H1 (cell line): ENCODE measurements at regions not wholly inside any gene's neighbourhood (a gene's known extent, or its start where the extent isn't known, plus 50 kb on each side); places are given as distances from the start of the nearest gene placed in this dataset.

Experiments used
- CTCF ChIA-PET: fragments of 300-600 bp; sonication (Branson Sonifier 250); formaldehyde crosslinking; loops from one replicate; lab custom pipeline; 2021; ENCODE audit not compliant: partially characterized antibody; lab: Charles Lee
- POLR2A ChIA-PET: fragments of 300-600 bp; sonication (Branson Sonifier 250); formaldehyde crosslinking; loops from one replicate; lab custom pipeline; 2021; ENCODE audit warnings: inconsistent platforms; ENCODE audit not compliant: partially characterized antibody; lab: Charles Lee
- DNase-seq, 2 experiments: peaks; one replicate each; pipeline versions ENCODE4 v3.0.0 to v3.0.0-alpha.2; 2010 to 2022; ENCODE audit warnings: low spot score in 2 of 2, low read depth in 1 of 2, mixed read lengths in 1 of 2
- FAIRE-seq: peaks from 2 replicates; lab custom pipeline; 2011; peaks lifted over from hg19 to GRCh38; lab: Jason Lieb, UNC
- H2AFZ ChIP-seq: 2 replicates; pipeline ENCODE4 v1.8.1; 2012; ENCODE audit warnings: low read length, inconsistent platforms
- H2AK5ac ChIP-seq: 2 replicates; pipeline ENCODE4 v1.6.1; 2013; ENCODE audit warnings: low read depth, low read length
- H2BK120ac ChIP-seq: replicated peaks from 2 replicates; pipeline ENCODE3; 2013; ENCODE audit warnings: low read depth, low read length, inconsistent platforms
- H2BK12ac ChIP-seq: 2 replicates; pipeline ENCODE4 v1.6.1; 2013; ENCODE audit warnings: low read depth, low read length
- H2BK15ac ChIP-seq: 2 replicates; pipeline ENCODE4 v1.6.1; 2013; ENCODE audit warnings: low read length
- H2BK20ac ChIP-seq: 2 replicates; pipeline ENCODE4 v1.6.1; 2013; ENCODE audit warnings: low read length
- H2BK5ac ChIP-seq: 2 replicates; pipeline ENCODE4 v1.6.1; 2013; ENCODE audit warnings: low read depth, low read length
- H3K14ac ChIP-seq: 2 replicates; pipeline ENCODE4 v1.6.1; 2013; ENCODE audit warnings: inconsistent platforms; ENCODE audit not compliant: insufficient read length
- H3K18ac ChIP-seq: 2 replicates; pipeline ENCODE4 v1.6.1; 2013; ENCODE audit warnings: low read length; ENCODE audit errors: extremely low read depth
- H3K23ac ChIP-seq: 2 replicates; pipeline ENCODE4 v1.6.1; 2013; ENCODE audit warnings: inconsistent platforms; ENCODE audit not compliant: insufficient read length
- H3K23me2 ChIP-seq: 2 replicates; pipeline ENCODE4 v1.6.1; 2013; ENCODE audit warnings: low read depth, low read length
- H3K27ac ChIP-seq: 2 replicates; pipeline ENCODE4 v1.6.1; 2011; ENCODE audit warnings: low read depth, low read length, inconsistent platforms
- H3K27me3 ChIP-seq, 4 experiments: replicated peaks in 1 of 4; 1 replicate in 1 of 4; 2 replicates in 3 of 4; pipeline versions ENCODE4 v1.6.1 to v1.8.1; 2011 to 2013; ENCODE audit warnings: low read length in 3 of 4, mild to moderate bottlenecking in 3 of 4, inconsistent platforms in 2 of 4, mixed read lengths in 2 of 4, moderate library complexity in 1 of 4; ENCODE audit not compliant: control insufficient read depth in 3 of 4, insufficient read depth in 3 of 4; ENCODE audit errors: extremely low read depth in 1 of 4
- H3K36me3 ChIP-seq, 4 experiments: 2 replicates each; pipeline versions ENCODE4 v1.6.1 to v1.8.1; 2011 to 2013; ENCODE audit warnings: mild to moderate bottlenecking in 4 of 4, low read length in 3 of 4, moderate library complexity in 2 of 4, control low read depth in 1 of 4, inconsistent platforms in 1 of 4; ENCODE audit not compliant: insufficient read depth in 4 of 4, control insufficient read depth in 2 of 4
- H3K4ac ChIP-seq: replicated peaks from 2 replicates; pipeline ENCODE3; 2013; ENCODE audit warnings: low read length, low read depth, mixed read lengths, inconsistent platforms; ENCODE audit not compliant: insufficient read length
- H3K4me1 ChIP-seq, 4 experiments: replicated peaks in 1 of 4; 1 replicate in 1 of 4; 2 replicates in 3 of 4; pipeline versions ENCODE4 v1.6.1 to v1.8.1; 2011 to 2013; ENCODE audit warnings: low read length in 3 of 4, inconsistent platforms in 2 of 4, mixed read lengths in 1 of 4; ENCODE audit not compliant: insufficient read depth in 4 of 4, control insufficient read depth in 3 of 4
- H3K4me2 ChIP-seq, 2 experiments: 2 replicates each; pipeline versions ENCODE4 v1.6.1 to v1.8.1; 2011 to 2013; ENCODE audit warnings: low read depth in 2 of 2, low read length in 2 of 2, control low read depth in 1 of 2, inconsistent platforms in 1 of 2, mild to moderate bottlenecking in 1 of 2; ENCODE audit not compliant: insufficient read depth in 1 of 2
- H3K4me3 ChIP-seq, 4 experiments: fragments of 200-600, 300-600 bp in 1 of 4; sonication (generic), shearing (Covaris generic), sonication (Bioruptor Twin) in 1 of 4; 2 replicates each; pipeline versions ENCODE4 v1.5.1 to v1.8.1; 2011 to 2016; ENCODE audit warnings: low read length in 4 of 4, low read depth in 3 of 4, control low read depth in 2 of 4, inconsistent platforms in 2 of 4, mild to moderate bottlenecking in 2 of 4, mixed read lengths in 1 of 4, moderate library complexity in 1 of 4; ENCODE audit not compliant: insufficient read depth in 2 of 4; ENCODE audit errors: extremely low read depth in 1 of 4
- H3K56ac ChIP-seq: replicated peaks from 2 replicates; pipeline ENCODE3; 2013; ENCODE audit warnings: low read depth, mild to moderate bottlenecking, mixed read lengths, low read length, inconsistent platforms; ENCODE audit not compliant: insufficient read length
- H3K79me1 ChIP-seq: 2 replicates; pipeline ENCODE4 v1.6.1; 2013; ENCODE audit warnings: low read depth, low read length, control low read depth
- H3K79me2 ChIP-seq, 2 experiments: 2 replicates each; pipeline versions ENCODE4 v1.6.1 to v1.8.1; 2012 to 2013; ENCODE audit warnings: low read length in 2 of 2, mild to moderate bottlenecking in 2 of 2, inconsistent platforms in 1 of 2; ENCODE audit not compliant: insufficient read depth in 2 of 2, control insufficient read depth in 1 of 2
- H3K9ac ChIP-seq, 4 experiments: replicated peaks in 1 of 4; 1 replicate in 1 of 4; 2 replicates in 3 of 4; pipeline versions ENCODE4 v1.6.1 to v1.8.1; 2011 to 2013; ENCODE audit warnings: low read depth in 3 of 4, low read length in 3 of 4, control low read depth in 2 of 4, mild to moderate bottlenecking in 2 of 4, moderate library complexity in 2 of 4, inconsistent platforms in 1 of 4; ENCODE audit errors: extremely low read depth in 1 of 4
- H3K9me3 ChIP-seq, 2 experiments: 2 replicates each; pipeline versions ENCODE4 v1.6.1 to v1.8.1; 2012 to 2013; ENCODE audit warnings: mild to moderate bottlenecking in 2 of 2, moderate library complexity in 2 of 2, control low read depth in 1 of 2, inconsistent platforms in 1 of 2, low read depth in 1 of 2, low read length in 1 of 2, mixed read lengths in 1 of 2; ENCODE audit not compliant: insufficient read depth in 2 of 2
- H4K20me1 ChIP-seq, 2 experiments: replicated peaks in 1 of 2; 2 replicates each; pipeline versions ENCODE3 to v1.8.1; 2011 to 2013; ENCODE audit warnings: inconsistent platforms in 2 of 2, low read length in 2 of 2, mild to moderate bottlenecking in 1 of 2; ENCODE audit not compliant: insufficient read depth in 2 of 2, control insufficient read depth in 1 of 2
- H4K5ac ChIP-seq: 2 replicates; pipeline ENCODE4 v1.6.1; 2013; ENCODE audit warnings: low read length, low read depth, mixed read lengths, inconsistent platforms; ENCODE audit not compliant: insufficient read length
- H4K8ac ChIP-seq: 2 replicates; pipeline ENCODE4 v1.8.0; 2013; ENCODE audit warnings: mild to moderate bottlenecking, moderate library complexity, low read length, inconsistent platforms; ENCODE audit not compliant: insufficient read depth; ENCODE audit errors: extremely low read depth
- H4K91ac ChIP-seq: replicated peaks from 2 replicates; pipeline ENCODE3; 2013; ENCODE audit warnings: low read length, mixed read lengths, inconsistent platforms; ENCODE audit not compliant: insufficient read length
- BACH1 ChIP-seq: IDR thresholded peaks from 2 replicates; pipeline ENCODE4 v1.6.1; 2012; ENCODE audit warnings: low read length, improper control_type of control experiment
- CBX8 ChIP-seq: fragments of 300-800, 300-1000 bp; sonication (generic); IDR thresholded peaks from 2 replicates; pipeline ENCODE4 v1.7.1; 2016; ENCODE audit warnings: low read depth, low read length, borderline replicate concordance
- E2F6 ChIP-seq: IDR thresholded peaks from 2 replicates; pipeline ENCODE4 v1.6.1; 2012; ENCODE audit warnings: inconsistent platforms
- EZH2 ChIP-seq: fragments of 200-600 bp; sonication (generic); IDR thresholded peaks from 2 replicates; pipeline ENCODE4 v1.7.1; 2012; ENCODE audit warnings: low read depth, mild to moderate bottlenecking, moderate library complexity, low read length, inconsistent platforms; ENCODE audit not compliant: severe bottlenecking
- JUN ChIP-seq: IDR thresholded peaks from 2 replicates; pipeline ENCODE4 v1.6.1; 2011; ENCODE audit warnings: low read depth, mild to moderate bottlenecking, improper control_type of control experiment, low read length
- NRF1 ChIP-seq: IDR thresholded peaks from 2 replicates; pipeline ENCODE4 v1.6.1; 2011; ENCODE audit warnings: mild to moderate bottlenecking, low read depth, low read length, improper control_type of control experiment
- POLR2A ChIP-seq, 2 experiments: IDR thresholded peaks; 1 replicate in 1 of 2; 2 replicates in 1 of 2; pipeline ENCODE4 v1.6.1; 2011; ENCODE audit warnings: low read depth in 2 of 2, low read length in 2 of 2, mild to moderate bottlenecking in 2 of 2; ENCODE audit errors: control extremely low read depth in 1 of 2
- TBP ChIP-seq: IDR thresholded peaks from 2 replicates; pipeline ENCODE4 v1.6.1; 2011; ENCODE audit warnings: low read depth, low read length, improper control_type of control experiment
- TCF12 ChIP-seq: IDR thresholded peaks from 2 replicates; pipeline ENCODE4 v1.6.1; 2011; ENCODE audit warnings: low read depth, mild to moderate bottlenecking, low read length
- TEAD4 ChIP-seq: IDR thresholded peaks from 2 replicates; pipeline ENCODE4 v1.6.1; 2012; ENCODE audit warnings: low read depth, low read length, inconsistent platforms, mixed read lengths
- WGBS, 2 experiments: shearing (Covaris generic) in 1 of 2; methylation state at CpG; one replicate each; pipeline versions ENCODE4 v1.1.6 to v1.1.7; 2013 to 2015; ENCODE audit warnings: low lambda C conversion rate in 2 of 2, mixed read lengths in 2 of 2, inconsistent platforms in 1 of 2, low coverage in 1 of 2, missing lambda C conversion rate in 1 of 2; ENCODE audit not compliant: insufficient replicate concordance in 2 of 2, insufficient coverage in 1 of 2, insufficient read length in 1 of 2; ENCODE audit errors: extremely low coverage in 1 of 2, missing lambda C conversion rate in 1 of 2; 5-methylcytosine and 5-hydroxymethylcytosine counted together

- no peak overlapping the region for H2AK5ac ChIP-seq
- DNase-seq (no peak), FAIRE-seq (no peak)
- H3K79me1 ChIP-seq = no peaks in the 10 kb centered on the region
- peaks cover 0 to 4% (median 0%) of the 10 kb centered on the region in 4 experiments; a peak in 1 of 7 replicates for H3K4me1 ChIP-seq
- no peaks in the 10 kb centered on the region for H3K23me2 ChIP-seq
- H2BK120ac ChIP-seq = no peak overlapping the region
- no peak overlapping the region for H4K91ac ChIP-seq
- no peaks in the 10 kb centered on the region for H3K27me3 ChIP-seq
- no peaks in the 10 kb centered on the region for H3K9me3 ChIP-seq
- no peak overlapping the region for H4K8ac ChIP-seq
- no peak overlapping the region for H3K23ac ChIP-seq
- no peaks in the 10 kb centered on the region for H3K79me2 ChIP-seq
- H3K14ac ChIP-seq = no peak overlapping the region
- no peaks in the 10 kb centered on the region for H4K20me1 ChIP-seq
- WGBS, 2 experiments = 96% methylated on average over 5 of the region's 8 CpGs; no CpG with 5 or more reads in 1 of the 2 experiments
- H3K4me2 ChIP-seq = no peak overlapping the region
- H3K56ac ChIP-seq = no peak overlapping the region
- no peak overlapping the region for H3K4ac ChIP-seq
- no peak overlapping the region for H2BK15ac ChIP-seq
- H3K27ac ChIP-seq = no peak overlapping the region
- no peak overlapping the region for H2BK20ac ChIP-seq
- ChIA-PET CTCF (interaction anchor here (0.8 to 2.1 kb wide), 2 partner anchors 53 to 78 kb away, joined by 3 to 6 read pairs; partner anchors contain the start of gene FAM50B), POLR2A (interaction anchor here (0.7 kb wide), 1 partner anchor 13 kb away, joined by 3 read pairs; no protein-coding TSS in a partner anchor)
- no peak overlapping the region for H3K4me3 ChIP-seq
- H4K5ac ChIP-seq = no peak overlapping the region
- no peaks in the 10 kb centered on the region; a peak in 1 of 8 replicates for H3K36me3 ChIP-seq
- no peak overlapping the region for H2BK5ac ChIP-seq
- no peak overlapping the region for H3K18ac ChIP-seq
- no peak overlapping the region for H2BK12ac ChIP-seq
- no peak for TF ChIP-seq BACH1
- no peak for TF ChIP-seq TEAD4
- no peak for TF ChIP-seq EZH2
- no peak for TF ChIP-seq E2F6
- no peak for TF ChIP-seq NRF1
- no peak for TF ChIP-seq TBP
- TF ChIP-seq POLR2A (IDR thresholded peaks at IDR 0.05; ENCODE audit: control extremely low read depth in 1 of 2, low read depth in 2 of 2, low read length in 2 of 2) = no peak
- TF ChIP-seq JUN = no peak
- no peak for TF ChIP-seq TCF12
- no peak for TF ChIP-seq CBX8
- TF ChIP-seq, all 59 proteins: peak for 0
- Histone ChIP-seq H3K9ac (no peak overlapping the region), H2AFZ (peak overlapping the region; percentile 1; the same call in 1 of the 2 replicates)
These were observed 76.9 kb downstream of the FAM50B start for GRCh38 chr6:3926150-3926482.
